AG04449 (cell line): ENCODE measurements at regions not wholly inside any gene's neighbourhood (a gene's known extent, or its start where the extent isn't known, plus 50 kb on each side); places are given as distances from the start of the nearest gene placed in this dataset.

ENCODE experiments used
- CTCF ChIA-PET: fragments of 350-600 bp; formaldehyde crosslinking; extraction: SDS; loops from one replicate; lab custom pipeline; 2021; ENCODE audit warnings: antibody characterized with exemption; lab: Yijun Ruan, JAX
- POLR2A ChIA-PET: fragments of 400-600, 350-600 bp; formaldehyde crosslinking; extraction: SDS; loops from one replicate; lab custom pipeline; 2020; ENCODE audit warnings: antibody characterized with exemption, inconsistent platforms; lab: Yijun Ruan, JAX
- DNase-seq: peaks from one replicate; pipeline ENCODE4 v3.0.0-alpha.2; 2010; ENCODE audit warnings: low read depth, low spot score
- H3K4me3 ChIP-seq: 2 replicates; pipeline ENCODE4 v1.5.1; 2011; ENCODE audit warnings: low read depth, mild to moderate bottlenecking, control low read depth, low read length
- CTCF ChIP-seq: IDR thresholded peaks from one replicate; pipeline ENCODE4 v1.5.1; 2011; ENCODE audit warnings: mild to moderate bottlenecking, moderate library complexity, low read length, control low read depth, inconsistent platforms; ENCODE audit not compliant: insufficient read depth; ENCODE audit errors: missing control alignments

- CTCF ChIA-PET, result no interaction called here
- no peak for DNase-seq
- POLR2A ChIA-PET, result no interaction called here
These were observed 841.1 kb upstream of the PRR20A start for GRCh38 chr13:56299650-56300049.

GRCh38 chr13:56314765-56315164 lies 826.0 kb upstream of the PRR20A start:
- TF ChIP-seq CTCF, result no peak
- POLR2A ChIA-PET, result no interaction called here
- no peak overlapping the region for H3K4me3 ChIP-seq
- CTCF ChIA-PET, result no interaction called here
- DNase-seq, result no peak

More at GRCh38 chr13:56299650-56300049, 841.1 kb upstream of the PRR20A start:
- TF ChIP-seq CTCF, result no peak
- no peak overlapping the region for H3K4me3 ChIP-seq

GRCh38 chr13:56317841-56318240 lies 822.9 kb upstream of the PRR20A start:
- CTCF ChIA-PET, result no interaction called here
- DNase-seq, result no peak
- H3K4me3 ChIP-seq, result no peak overlapping the region
- POLR2A ChIA-PET, result no interaction called here
- no peak for TF ChIP-seq CTCF

- no peak for DNase-seq
- ChIA-PET CTCF (no interaction called here), POLR2A (no interaction called here)
- TF ChIP-seq CTCF, result no peak
- no peak overlapping the region for H3K4me3 ChIP-seq
These were observed 808.0 kb upstream of the PRR20A start for GRCh38 chr13:56332671-56333070.

GRCh38 chr13:56335775-56336174 lies 804.9 kb upstream of the PRR20A start:
- no peak for DNase-seq
- no peak overlapping the region for H3K4me3 ChIP-seq
- no peak for TF ChIP-seq CTCF
- ChIA-PET POLR2A (no interaction called here), CTCF (no interaction called here)

- POLR2A ChIA-PET, result no interaction called here
- no peak for DNase-seq
- CTCF ChIA-PET, result no interaction called here
- H3K4me3 ChIP-seq, result no peak overlapping the region
- TF ChIP-seq CTCF, result no peak
These were observed 802.3 kb upstream of the PRR20A start for GRCh38 chr13:56338421-56338820.
